ENCODE measurements at regions not wholly inside any gene's neighbourhood (a gene's known extent, or its start where the extent isn't known, plus 50 kb on each side); places are given as distances from the start of the nearest gene placed in this dataset.

DNA sequence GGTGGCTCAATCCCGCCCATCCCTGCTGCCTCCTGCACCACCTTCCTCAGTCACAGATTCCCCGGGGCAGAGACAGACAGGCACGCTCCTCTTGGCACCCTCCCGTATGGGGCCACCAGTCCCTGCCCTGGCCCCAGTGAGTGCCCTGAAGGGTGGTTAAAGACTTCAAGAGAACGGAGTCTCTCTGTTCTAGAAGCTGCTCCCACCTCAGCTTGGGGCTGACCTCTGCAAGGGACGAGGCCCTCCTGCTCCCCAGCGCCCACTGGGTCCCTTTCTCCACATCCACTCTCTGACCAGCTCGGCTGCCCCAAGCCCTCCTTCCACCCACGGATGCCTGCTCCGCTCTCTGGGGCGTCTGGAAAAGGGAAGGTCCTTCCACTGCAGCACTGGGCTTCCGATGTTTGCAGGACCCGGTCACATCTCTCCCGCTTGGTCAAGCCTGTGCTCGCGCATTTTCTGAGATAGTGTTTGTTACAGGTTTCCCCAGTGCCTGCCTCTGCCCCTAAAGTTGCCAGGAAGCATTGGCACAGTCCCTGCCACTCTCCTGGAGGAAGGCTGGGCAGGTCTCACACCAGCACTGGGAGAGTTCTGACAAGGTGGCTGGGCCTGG, 1487.9 kb downstream of the TBC1D22A start:
- TF ChIP-seq, protein P1, sequence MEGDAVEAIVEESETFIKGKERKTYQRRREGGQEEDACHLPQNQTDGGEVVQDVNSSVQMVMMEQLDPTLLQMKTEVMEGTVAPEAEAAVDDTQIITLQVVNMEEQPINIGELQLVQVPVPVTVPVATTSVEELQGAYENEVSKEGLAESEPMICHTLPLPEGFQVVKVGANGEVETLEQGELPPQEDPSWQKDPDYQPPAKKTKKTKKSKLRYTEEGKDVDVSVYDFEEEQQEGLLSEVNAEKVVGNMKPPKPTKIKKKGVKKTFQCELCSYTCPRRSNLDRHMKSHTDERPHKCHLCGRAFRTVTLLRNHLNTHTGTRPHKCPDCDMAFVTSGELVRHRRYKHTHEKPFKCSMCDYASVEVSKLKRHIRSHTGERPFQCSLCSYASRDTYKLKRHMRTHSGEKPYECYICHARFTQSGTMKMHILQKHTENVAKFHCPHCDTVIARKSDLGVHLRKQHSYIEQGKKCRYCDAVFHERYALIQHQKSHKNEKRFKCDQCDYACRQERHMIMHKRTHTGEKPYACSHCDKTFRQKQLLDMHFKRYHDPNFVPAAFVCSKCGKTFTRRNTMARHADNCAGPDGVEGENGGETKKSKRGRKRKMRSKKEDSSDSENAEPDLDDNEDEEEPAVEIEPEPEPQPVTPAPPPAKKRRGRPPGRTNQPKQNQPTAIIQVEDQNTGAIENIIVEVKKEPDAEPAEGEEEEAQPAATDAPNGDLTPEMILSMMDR (IDR thresholded peaks at IDR 0.05) = no peak
- no peak for TF ChIP-seq POLR2A (IDR thresholded peaks at IDR 0.05)

Data from adrenal gland (tissue), 5 donors.